Lung (tissue), 11 donors: ENCODE measurements at regions not wholly inside any gene's neighbourhood (a gene's known extent, or its start where the extent isn't known, plus 50 kb on each side); places are given as distances from the start of the nearest gene placed in this dataset.

Experiments used
- ATAC-seq: fragments of 200-7000 bp; cut with Tn5 transposase; one replicate; pipeline ENCODE4 v1.9.1; 2020; ENCODE audit warnings: moderate number of reproducible peaks; ENCODE audit not compliant: insufficient read depth, low FRiP score
- DNase-seq, 3 donors: peaks; one replicate each; pipeline ENCODE4 v3.0.0-alpha.2; 2013 to 2017
- H3K27ac ChIP-seq, 2 donors: one replicate each; pipeline ENCODE4 v1.5.1; 2013; ENCODE audit warnings: mild to moderate bottlenecking in 2 of 2, moderate library complexity in 2 of 2, control low read depth in 1 of 2, inconsistent platforms in 1 of 2, low read depth in 1 of 2, low read length in 1 of 2
- H3K27me3 ChIP-seq, 3 donors: one replicate each; pipeline ENCODE4 v1.5.1; 2013; ENCODE audit warnings: low read length in 2 of 3; ENCODE audit not compliant: control insufficient read depth in 3 of 3, insufficient read depth in 3 of 3
- H3K36me3 ChIP-seq, 4 donors: one replicate each; pipeline ENCODE4 v1.5.1; 2013; ENCODE audit warnings: low read length in 4 of 4, mild to moderate bottlenecking in 1 of 4, moderate library complexity in 1 of 4; ENCODE audit not compliant: control insufficient read depth in 4 of 4, insufficient read depth in 4 of 4
- H3K4me1 ChIP-seq, 5 donors: one replicate each; pipeline ENCODE4 v1.5.1; 2013; ENCODE audit warnings: low read length in 5 of 5, mild to moderate bottlenecking in 2 of 5, moderate library complexity in 1 of 5; ENCODE audit not compliant: control insufficient read depth in 5 of 5, insufficient read depth in 5 of 5
- H3K4me3 ChIP-seq: one replicate; pipeline ENCODE4 v1.5.1; 2013; ENCODE audit warnings: mild to moderate bottlenecking, control low read depth, moderate library complexity
- H3K9ac ChIP-seq, 2 donors: one replicate each; pipeline ENCODE4 v1.5.1; 2013; ENCODE audit warnings: low read length in 2 of 2, control low read depth in 1 of 2; ENCODE audit not compliant: insufficient read depth in 1 of 2
- H3K9me3 ChIP-seq, 4 donors: one replicate each; pipeline ENCODE4 v1.5.1; 2013; ENCODE audit warnings: low read length in 3 of 4, mild to moderate bottlenecking in 1 of 4, moderate library complexity in 1 of 4; ENCODE audit not compliant: control insufficient read depth in 4 of 4, insufficient read depth in 3 of 4
- CTCF ChIP-seq: IDR thresholded peaks from 2 replicates; pipeline ENCODE4 v1.5.1; 2012; ENCODE audit warnings: mild to moderate bottlenecking; ENCODE audit errors: control extremely low read depth, extremely low read depth
- WGBS, 2 donors: extraction: QIAGEN DNeasy Blood & Tissue Kit; methylation state at CpG; one replicate each; pipeline ENCODE4 v1.1.7; 2013; 5-methylcytosine and 5-hydroxymethylcytosine counted together
- donor health status: control.
- donor health status: control.
- donor health status: Bipolar disorder and iron deficiency.
- donor health status: healthy.
- donor health status: DM: yes; HTN: yes; CAD: no.

- no peak for TF ChIP-seq CTCF
- Histone ChIP-seq H3K27ac (no peak overlapping the region), H3K9me3 (peaks cover 0 to 6% (median under 1%) of the 10 kb centered on the region in 4 donors), H3K27me3 (no peaks in the 10 kb centered on the region), H3K9ac (no peak overlapping the region), H3K4me3 (no peak overlapping the region), H3K4me1 (no peaks in the 10 kb centered on the region), H3K36me3 (no peaks in the 10 kb centered on the region)
- ATAC-seq: no peak
- 78 to 89% methylated on average over 2 of the region's 2 CpGs for WGBS, 2 donors
- no peak for DNase-seq
These were observed 135.9 kb downstream of the RSL24D1 start for GRCh38 chr15:55060836-55061235.

- 70 to 85% methylated on average over 3 of the region's 3 CpGs for WGBS, 2 donors
- DNase-seq (no peak), ATAC-seq (no peak)
These were observed 140.2 kb downstream of the RSL24D1 start for GRCh38 chr15:55056500-55056899.

GRCh38 chr15:55044162-55044561 is 152.6 kb downstream of the RSL24D1 start:
- 79 to 83% methylated on average over 2 of the region's 2 CpGs for WGBS, 2 donors
- no peak for DNase-seq
- Histone ChIP-seq H3K27me3 (peaks cover 0 to 4% (median 0%) of the 10 kb centered on the region in 3 donors), H3K4me1 (no peaks in the 10 kb centered on the region), H3K27ac (no peak overlapping the region), H3K36me3 (no peaks in the 10 kb centered on the region), H3K9ac (no peak overlapping the region), H3K4me3 (no peak overlapping the region), H3K9me3 (no peaks in the 10 kb centered on the region)
- TF ChIP-seq CTCF: no peak
- no peak for ATAC-seq

More at GRCh38 chr15:55056500-55056899, 140.2 kb downstream of the RSL24D1 start:
- H3K4me3 ChIP-seq: no peak overlapping the region
- no peak overlapping the region for H3K9ac ChIP-seq
- H3K27ac ChIP-seq: no peak overlapping the region
- H3K4me1 ChIP-seq: no peaks in the 10 kb centered on the region
- no peaks in the 10 kb centered on the region for H3K9me3 ChIP-seq
- no peaks in the 10 kb centered on the region for H3K36me3 ChIP-seq
- no peak for TF ChIP-seq CTCF
- H3K27me3 ChIP-seq: no peaks in the 10 kb centered on the region

- no peak for TF ChIP-seq CTCF
- 2 to 9% methylated on average over 1 of the region's 1 CpG for WGBS, 2 donors
- ATAC-seq: no peak
- Histone ChIP-seq H3K27me3 (peaks cover 0 to 4% (median 0%) of the 10 kb centered on the region in 3 donors), H3K4me1 (no peaks in the 10 kb centered on the region), H3K4me3 (no peak overlapping the region), H3K27ac (no peak overlapping the region), H3K36me3 (no peaks in the 10 kb centered on the region), H3K9me3 (no peaks in the 10 kb centered on the region), H3K9ac (no peak overlapping the region)
- no peak for DNase-seq
These were observed 159.7 kb downstream of the RSL24D1 start for GRCh38 chr15:55037071-55037470.
